OCI-LY1 (cell line): ENCODE measurements at regions not wholly inside any gene's neighbourhood (a gene's known extent, or its start where the extent isn't known, plus 50 kb on each side); places are given as distances from the start of the nearest gene placed in this dataset.

Source experiments
- CTCF ChIP-seq: fragments of 200-600 bp; sonication (generic), shearing (Covaris generic); IDR thresholded peaks from 2 replicates; pipeline ENCODE4 v1.5.1; 2017; ENCODE audit warnings: mild to moderate bottlenecking, antibody characterized with exemption, low read length, moderate library complexity, mixed read lengths
- EZH2 ChIP-seq: fragments of 200-600 bp; sonication (generic), shearing (Covaris generic); IDR thresholded peaks from 2 replicates; pipeline ENCODE4 v1.8.0; 2017; ENCODE audit warnings: borderline replicate concordance, mixed run types, mild to moderate bottlenecking, antibody characterized with exemption, low read length, moderate library complexity, mixed read lengths

DNA sequence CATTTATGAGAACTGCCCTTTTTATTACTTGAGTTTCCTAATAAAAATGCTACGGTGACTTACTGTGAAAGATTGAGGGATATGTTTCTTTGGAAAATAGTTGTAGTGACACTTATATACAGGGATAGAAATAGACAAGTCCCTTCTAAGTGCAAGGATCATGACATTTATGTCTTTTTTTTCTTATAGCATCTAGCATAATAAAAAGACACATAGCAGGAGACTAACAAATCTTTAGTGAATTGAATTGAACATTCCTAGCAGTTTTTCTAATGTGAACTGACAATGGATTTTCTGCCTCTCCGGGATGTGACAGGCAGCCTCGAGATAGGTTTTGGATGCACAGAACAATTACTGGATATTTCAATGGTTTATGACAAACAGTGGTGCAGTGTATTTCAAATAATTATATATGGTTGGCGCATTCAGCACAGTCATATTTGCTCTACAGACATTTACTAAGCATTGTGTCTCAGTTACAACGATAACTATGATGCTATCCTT, 562.8 kb downstream of the ADCYAP1 start:
- TF ChIP-seq CTCF, result no peak
- no peak for TF ChIP-seq EZH2
